ENCODE measurements at regions not wholly inside any gene's neighbourhood (a gene's known extent, or its start where the extent isn't known, plus 50 kb on each side); places are given as distances from the start of the nearest gene placed in this dataset.

GRCh38 chr16:6177616-6178180, 1080.1 kb upstream of the EEF2KMT start:
- no peak for FAIRE-seq

DNA sequence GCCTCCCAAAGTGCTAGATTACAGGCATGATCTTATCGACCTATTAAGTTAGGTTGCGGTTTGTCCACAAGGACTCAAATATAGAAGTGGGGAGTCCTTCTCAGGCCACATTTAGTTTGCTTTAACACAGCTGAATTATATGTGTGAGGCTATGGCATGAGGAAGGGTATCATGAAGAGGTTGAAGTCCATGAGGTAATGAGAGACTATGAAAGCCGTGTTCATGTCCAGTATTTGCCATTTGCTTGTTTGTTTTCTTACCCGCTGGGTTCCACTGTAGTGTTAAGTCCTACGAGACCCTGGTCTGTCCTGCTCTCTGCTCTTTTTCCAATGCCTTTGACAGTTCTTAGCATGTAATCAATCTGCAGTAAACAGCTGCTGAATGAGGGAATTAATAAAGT, 1072.4 kb upstream of the EEF2KMT start:
- FAIRE-seq = no peak

DNA sequence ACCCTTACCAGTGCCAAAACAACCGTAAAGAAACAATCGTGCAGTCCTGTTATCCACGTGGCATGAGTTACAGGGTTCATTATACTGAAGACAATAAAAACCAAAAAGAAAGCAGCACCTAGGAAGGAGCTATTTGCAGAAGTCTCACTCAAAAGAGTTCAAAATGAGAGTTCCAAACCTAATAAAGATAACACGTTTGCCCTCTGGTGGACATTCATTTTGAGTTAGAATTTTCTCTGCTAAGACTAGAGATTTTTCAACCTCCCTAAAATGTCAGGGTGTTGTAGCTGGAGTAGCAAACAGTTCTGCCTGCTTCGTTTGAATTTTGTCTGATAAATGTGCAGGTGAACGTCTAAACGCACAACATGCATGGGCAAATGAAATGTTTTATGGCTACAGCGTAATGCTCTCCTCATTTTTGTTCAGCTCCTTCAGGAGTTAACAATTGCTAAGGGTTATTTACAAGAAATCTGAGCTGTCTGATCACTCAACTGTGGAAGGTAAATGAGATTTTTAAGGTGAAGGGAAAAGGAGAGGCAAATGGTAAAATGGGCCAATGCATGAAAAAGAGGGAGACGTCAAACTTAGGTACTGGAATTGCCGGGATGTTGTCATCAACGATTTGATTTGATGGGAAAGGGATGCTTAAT, 1067.9 kb upstream of the EEF2KMT start:
- no peak for FAIRE-seq

DNA sequence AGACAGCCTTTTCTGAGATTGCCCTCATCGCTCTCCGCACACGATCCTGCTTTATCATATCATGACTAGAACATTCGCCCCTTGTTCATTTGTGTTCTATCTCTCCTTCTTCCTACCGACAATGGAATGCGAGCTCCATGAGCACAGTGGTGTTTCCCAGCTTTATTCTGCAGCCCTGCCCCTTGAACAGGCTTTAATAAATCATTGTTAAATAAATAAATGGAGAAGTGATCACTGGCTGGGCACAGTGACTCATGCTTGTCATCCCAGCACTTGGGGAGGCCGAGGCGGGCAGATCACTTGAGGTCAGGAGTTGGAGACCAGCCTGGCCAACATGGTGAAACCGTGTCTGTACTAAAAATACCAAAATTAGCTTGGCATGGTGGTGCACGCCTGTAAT, 1063.3 kb upstream of the EEF2KMT start:
- FAIRE-seq = no peak

DNA sequence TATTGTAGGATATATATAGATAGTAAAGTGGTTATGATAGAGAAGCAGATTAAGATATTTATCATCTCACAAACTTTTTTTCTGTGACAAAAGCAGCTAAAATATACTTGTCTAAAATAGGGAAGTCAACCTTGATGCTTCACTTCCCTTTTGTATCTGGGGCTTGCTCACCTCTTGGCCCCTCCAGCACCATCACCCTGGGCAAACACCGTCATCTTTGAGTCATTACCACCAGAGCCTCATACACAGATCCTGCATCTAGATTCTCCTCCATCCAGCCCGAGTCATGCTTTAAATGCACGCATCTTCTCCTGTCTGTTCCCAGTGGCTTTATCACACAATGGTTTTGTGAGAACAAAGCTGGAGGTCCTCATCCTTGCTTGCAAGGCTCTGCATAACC, 1062.7 kb upstream of the EEF2KMT start:
- no peak for FAIRE-seq

- no peak for FAIRE-seq
Measured at GRCh38 chr16:6157806-6158205, 1060.2 kb upstream of the EEF2KMT start.

DNA sequence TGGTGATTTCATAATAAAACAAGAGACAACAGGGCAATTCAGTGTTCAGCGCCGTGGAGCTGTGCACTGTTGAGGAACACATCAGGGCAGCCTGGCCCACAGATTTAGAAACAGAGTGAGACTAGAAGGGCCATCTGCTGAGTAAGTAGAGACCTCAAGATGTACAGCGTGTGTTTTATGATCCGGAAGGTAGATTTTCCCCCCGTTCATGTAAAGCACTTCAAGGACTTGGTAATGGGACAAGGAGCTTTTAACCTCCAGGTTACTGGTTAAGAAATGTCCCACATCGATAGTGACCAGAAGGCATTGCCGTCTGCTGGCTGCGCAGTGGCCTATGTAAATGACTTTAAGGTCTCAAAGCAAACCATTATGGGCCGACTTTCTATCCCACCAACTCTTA, 1057.7 kb upstream of the EEF2KMT start:
- no peak for FAIRE-seq

DNA sequence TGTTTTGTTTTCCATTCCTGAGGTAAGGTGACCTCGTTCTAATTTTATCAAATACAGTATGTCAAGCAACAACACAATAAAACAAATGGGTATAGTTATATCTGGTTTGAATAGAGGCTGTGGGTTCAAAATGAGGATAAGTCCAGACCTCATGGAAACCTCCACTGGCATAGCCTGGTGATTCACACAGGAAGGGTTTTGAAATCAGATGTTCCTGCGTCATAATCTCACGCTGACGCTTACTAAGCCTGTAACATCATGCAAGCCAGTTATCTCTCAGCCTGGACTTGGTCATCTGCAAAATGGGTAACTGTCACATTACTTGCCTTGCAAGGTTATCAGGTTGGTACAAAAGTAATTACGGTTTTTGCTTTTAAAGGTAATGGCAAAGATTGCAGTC, 1056.3 kb upstream of the EEF2KMT start:
- no peak for FAIRE-seq

DNA sequence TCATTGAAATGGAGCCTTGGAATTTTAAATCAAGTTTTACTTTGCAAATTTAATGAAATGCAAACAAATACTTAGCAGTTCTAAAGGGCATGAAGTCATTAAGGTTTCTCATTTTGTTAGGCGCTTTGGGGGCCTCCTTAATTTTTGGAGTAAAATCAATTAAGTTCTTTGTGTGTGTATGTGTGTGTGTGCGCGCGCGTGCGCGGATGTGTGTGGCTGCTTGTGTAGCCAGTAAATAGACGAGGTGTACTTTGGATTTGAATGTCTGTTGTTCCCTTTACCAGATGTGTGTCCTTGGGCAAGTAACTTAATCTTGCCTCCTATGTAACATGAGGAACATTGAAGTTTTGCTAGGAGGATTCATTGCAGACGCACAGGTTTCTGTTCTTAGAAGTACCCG, 1051.4 kb upstream of the EEF2KMT start:
- no peak for FAIRE-seq

GRCh38 chr16:6148361-6148760, 1050.8 kb upstream of the EEF2KMT start:
- FAIRE-seq = no peak

GRCh38 chr16:6146874-6147425, 1049.4 kb upstream of the EEF2KMT start:
- FAIRE-seq = no peak

GRCh38 chr16:6146356-6146755, 1048.8 kb upstream of the EEF2KMT start:
- FAIRE-seq = no peak

GRCh38 chr16:6144463-6144862, 1046.9 kb upstream of the EEF2KMT start:
- FAIRE-seq = no peak

- FAIRE-seq = no peak
Measured at GRCh38 chr16:6143020-6143419, 1045.4 kb upstream of the EEF2KMT start.

DNA sequence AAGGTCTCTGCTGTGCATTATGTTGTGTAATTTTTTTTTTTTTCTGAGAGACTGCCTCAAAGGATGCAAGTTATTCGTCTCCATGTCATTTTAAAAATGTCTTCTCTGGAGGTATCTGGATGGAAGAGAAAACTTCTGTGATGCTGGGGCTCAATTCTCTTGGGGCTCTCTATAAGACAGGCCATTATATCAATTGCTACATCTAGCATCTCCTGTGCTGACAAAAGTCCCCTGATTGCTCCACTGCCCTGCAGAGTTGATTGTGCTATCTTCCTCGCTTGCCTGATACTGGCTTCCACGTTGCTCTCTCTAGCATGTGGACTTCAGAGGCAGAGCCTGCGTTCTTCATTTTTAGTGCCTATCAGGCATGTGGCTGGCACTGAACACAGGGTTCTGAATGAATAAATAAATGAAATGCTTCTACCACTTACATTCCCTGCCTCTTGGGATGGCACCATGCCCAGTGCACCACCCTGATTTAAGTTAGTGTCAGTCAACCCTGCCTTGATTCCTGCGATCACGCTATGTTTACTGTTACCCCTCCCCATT, 1035.5 kb upstream of the EEF2KMT start:
- no peak for FAIRE-seq

DNA sequence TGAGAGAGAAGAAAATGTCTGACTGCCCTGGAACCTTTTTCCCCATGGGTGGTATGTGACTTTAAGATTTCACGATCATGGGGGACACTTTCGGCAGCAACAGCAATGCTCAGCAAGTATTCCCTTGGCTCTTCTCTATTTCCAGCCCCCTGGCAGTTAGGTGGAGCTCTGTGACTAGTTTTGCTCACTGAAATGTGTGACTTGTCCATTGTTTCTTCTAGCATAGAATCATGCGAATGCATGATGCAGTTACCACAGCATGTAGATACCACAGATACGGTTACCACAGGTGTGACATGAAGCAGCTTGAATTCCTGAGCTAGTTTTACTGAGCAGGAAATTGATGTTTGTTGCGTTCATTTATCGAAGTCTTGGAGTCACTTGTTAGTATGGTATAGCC, 1034.5 kb upstream of the EEF2KMT start:
- no peak for FAIRE-seq

DNA sequence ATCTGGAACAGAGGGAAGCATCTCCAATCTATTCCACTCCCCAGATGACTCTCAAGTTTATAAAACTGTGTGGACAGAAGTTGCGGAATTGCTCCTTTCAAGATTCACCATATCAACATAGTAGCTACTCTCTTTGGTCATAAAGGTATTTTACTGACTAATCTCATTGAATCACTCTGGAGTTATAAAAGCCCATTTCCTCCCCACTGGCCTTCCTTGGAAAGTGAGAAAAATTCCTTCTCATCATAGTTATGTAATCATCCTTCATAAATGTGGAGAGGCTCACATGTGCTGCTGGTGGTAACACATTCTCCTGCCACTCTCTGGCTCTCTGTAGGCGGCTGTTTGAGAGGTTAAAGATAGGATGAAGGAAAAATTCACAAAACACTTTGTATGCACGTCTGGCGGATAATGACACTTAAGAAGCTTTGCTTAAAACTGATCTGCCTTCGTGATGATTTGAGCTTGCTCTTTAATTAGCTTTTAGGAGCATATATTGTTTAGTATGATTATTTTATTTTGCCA, 1034.0 kb upstream of the EEF2KMT start:
- FAIRE-seq = no peak

DNA sequence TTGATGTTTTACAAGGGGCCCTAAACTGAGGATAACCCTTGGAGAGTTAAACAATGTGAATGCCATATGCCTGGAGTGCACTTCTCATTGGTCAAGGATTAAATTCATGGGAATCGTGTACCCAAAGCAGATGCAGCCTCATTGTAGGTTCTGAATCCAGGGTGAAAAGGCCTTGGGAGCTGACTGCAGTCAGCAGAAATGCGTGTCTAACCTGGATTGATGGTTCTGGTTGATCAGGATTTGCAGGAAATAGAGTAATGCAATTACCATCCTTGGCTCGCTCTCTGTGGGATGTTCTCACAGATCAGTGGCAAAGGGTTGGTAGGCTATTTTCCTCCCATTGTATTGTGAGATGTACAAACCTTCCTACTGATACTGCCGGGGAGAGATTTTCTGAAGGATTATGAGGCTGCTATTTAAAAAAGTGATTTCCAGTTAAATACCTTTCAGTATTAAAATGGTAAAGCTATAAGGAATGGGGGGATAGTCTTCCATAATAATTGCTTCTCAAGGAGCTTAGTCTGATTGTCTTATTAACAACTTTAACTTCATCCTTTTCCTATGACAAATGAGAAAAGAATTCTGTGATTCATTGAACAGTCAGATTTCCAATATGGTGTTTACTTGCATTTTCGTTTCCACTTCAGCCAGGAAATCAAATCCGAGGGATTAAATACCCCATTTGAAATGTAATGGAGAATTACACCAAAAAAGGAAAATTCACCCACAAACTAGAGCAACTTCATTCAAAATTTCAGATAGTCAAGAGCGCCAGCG, 1028.1 kb upstream of the EEF2KMT start:
- FAIRE-seq = no peak

DNA sequence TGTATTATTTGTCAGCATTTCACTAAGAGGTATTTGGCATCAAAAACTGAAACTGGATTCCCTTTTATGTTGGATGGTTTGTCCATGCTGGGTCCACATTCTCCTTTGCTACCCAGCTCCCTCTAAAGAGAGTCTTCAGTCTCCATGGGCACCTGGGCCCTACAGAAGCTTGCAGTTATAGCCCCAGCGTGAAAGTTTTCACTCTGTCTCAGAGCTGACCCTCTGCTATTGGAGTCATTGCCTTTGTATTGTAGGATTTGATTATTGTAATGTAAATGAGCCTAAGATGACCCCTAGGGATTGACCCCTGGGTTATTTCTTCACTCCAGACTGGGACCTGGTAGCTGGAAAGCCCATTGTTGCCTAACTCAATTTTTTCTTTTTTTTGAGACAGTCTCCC, 1026.5 kb upstream of the EEF2KMT start:
- FAIRE-seq = no peak

DNA sequence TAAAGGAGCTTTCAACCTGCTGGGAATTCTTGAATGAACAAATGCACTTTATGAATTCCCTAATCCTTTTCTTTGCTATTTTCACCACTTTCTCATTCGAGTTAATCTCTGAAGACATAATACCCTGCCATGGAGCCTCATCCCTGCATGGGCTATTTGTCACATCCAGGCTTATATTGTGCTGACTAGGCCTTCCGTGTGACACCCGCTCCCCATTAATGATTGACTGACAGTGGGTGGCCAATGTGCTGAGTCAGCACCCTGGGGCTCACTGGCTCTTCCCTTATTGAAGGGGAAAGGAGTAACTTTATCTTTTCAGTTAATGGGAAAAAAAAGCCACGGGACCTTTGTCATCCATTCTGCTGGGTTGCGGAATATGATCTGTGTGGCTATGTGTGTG, 1024.8 kb upstream of the EEF2KMT start:
- no peak for FAIRE-seq

GRCh38 chr16:6114691-6115090, 1017.1 kb upstream of the EEF2KMT start:
- FAIRE-seq = no peak

GRCh38 chr16:6113749-6114148, 1016.2 kb upstream of the EEF2KMT start:
- FAIRE-seq = no peak

GRCh38 chr16:6112700-6113099, 1015.1 kb upstream of the EEF2KMT start:
- FAIRE-seq = no peak

All from endometrium (tissue), 2 donors.